ENCODE measurements at regions not wholly inside any gene's neighbourhood (a gene's known extent, or its start where the extent isn't known, plus 50 kb on each side); places are given as distances from the start of the nearest gene placed in this dataset.

DNA sequence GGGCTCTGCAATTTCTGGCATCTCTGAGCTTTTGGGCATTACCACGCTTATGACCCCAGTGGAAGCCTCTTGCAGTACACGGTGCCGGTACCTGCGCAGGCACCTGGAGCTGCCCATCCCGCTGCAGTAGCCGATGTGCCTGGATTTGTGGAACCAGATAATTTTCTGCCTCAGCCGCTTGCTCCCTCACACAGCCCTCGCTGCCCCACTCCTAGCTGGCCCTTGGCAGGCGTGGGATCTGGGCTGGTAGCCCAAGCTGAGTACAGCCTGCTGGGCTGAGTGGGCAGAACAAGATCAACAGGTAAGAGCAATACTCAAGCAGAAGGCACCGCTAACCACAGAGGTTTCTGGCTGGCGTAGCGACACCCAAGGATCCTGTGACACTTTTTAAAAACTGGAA is 1808.8 kb upstream of the ACO1 start:
- TF ChIP-seq, protein P1, sequence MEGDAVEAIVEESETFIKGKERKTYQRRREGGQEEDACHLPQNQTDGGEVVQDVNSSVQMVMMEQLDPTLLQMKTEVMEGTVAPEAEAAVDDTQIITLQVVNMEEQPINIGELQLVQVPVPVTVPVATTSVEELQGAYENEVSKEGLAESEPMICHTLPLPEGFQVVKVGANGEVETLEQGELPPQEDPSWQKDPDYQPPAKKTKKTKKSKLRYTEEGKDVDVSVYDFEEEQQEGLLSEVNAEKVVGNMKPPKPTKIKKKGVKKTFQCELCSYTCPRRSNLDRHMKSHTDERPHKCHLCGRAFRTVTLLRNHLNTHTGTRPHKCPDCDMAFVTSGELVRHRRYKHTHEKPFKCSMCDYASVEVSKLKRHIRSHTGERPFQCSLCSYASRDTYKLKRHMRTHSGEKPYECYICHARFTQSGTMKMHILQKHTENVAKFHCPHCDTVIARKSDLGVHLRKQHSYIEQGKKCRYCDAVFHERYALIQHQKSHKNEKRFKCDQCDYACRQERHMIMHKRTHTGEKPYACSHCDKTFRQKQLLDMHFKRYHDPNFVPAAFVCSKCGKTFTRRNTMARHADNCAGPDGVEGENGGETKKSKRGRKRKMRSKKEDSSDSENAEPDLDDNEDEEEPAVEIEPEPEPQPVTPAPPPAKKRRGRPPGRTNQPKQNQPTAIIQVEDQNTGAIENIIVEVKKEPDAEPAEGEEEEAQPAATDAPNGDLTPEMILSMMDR (IDR thresholded peaks at IDR 0.05): no peak
- no peak for TF ChIP-seq POLR2AphosphoS5 (IDR thresholded peaks at IDR 0.05)

Measured in sigmoid colon (tissue), 4 donors.